ENCODE measurements at regions not wholly inside any gene's neighbourhood (a gene's known extent, or its start where the extent isn't known, plus 50 kb on each side); places are given as distances from the start of the nearest gene placed in this dataset.

DNA sequence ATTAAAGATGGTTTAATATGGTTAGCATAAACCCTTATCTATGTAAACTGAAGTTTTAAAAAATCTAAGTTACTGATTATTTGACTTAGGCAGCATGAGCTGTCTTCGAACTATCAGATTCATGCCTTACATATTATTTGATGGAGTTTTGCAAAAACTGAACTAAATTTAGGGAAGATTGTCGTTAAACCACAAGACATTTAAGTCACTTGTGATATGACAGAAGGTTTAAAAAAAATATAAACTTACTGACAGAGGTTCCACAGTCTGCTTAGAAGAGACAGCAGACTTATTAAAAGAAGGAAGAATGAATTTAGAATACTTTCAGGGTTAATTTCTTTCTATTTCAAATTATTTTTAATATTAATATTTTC lies 110.9 kb upstream of the FRY start:
- CTCF ChIA-PET, result interaction anchor here (0.6 to 2.0 kb wide), 3 partner anchors 11 to 24 kb away, joined by 3 to 9 read pairs (median 7); no protein-coding TSS in a partner anchor
- TF ChIP-seq, protein P1, sequence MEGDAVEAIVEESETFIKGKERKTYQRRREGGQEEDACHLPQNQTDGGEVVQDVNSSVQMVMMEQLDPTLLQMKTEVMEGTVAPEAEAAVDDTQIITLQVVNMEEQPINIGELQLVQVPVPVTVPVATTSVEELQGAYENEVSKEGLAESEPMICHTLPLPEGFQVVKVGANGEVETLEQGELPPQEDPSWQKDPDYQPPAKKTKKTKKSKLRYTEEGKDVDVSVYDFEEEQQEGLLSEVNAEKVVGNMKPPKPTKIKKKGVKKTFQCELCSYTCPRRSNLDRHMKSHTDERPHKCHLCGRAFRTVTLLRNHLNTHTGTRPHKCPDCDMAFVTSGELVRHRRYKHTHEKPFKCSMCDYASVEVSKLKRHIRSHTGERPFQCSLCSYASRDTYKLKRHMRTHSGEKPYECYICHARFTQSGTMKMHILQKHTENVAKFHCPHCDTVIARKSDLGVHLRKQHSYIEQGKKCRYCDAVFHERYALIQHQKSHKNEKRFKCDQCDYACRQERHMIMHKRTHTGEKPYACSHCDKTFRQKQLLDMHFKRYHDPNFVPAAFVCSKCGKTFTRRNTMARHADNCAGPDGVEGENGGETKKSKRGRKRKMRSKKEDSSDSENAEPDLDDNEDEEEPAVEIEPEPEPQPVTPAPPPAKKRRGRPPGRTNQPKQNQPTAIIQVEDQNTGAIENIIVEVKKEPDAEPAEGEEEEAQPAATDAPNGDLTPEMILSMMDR (IDR thresholded peaks at IDR 0.05; ENCODE audit: unreplicated experiment), result no peak
- H3K36me3 Mint-ChIP-seq (ENCODE audit: insufficient read depth, unreplicated experiment), result no peaks in the 10 kb centered on the region
- H3K27me3 Mint-ChIP-seq (ENCODE audit: insufficient read depth, unreplicated experiment), result no peaks in the 10 kb centered on the region
- no peaks in the 10 kb centered on the region for H3K4me1 Mint-ChIP-seq (ENCODE audit: insufficient read depth, unreplicated experiment)
- intact Hi-C loops (cut with micrococcal nuclease), result no loop called here
- H3K9me3 Mint-ChIP-seq (ENCODE audit: unreplicated experiment), result no peaks in the 10 kb centered on the region
- no peak overlapping the region for H3K27ac Mint-ChIP-seq (ENCODE audit: low read depth, unreplicated experiment)
- BruUV-seq (replicated peaks), result no TSS peak
- no peak for DNase-seq (ENCODE audit: unreplicated experiment)
- no peak overlapping the region for H3K4me3 Mint-ChIP-seq (ENCODE audit: unreplicated experiment)
- POLR2A ChIA-PET, result no interaction called here

DNA sequence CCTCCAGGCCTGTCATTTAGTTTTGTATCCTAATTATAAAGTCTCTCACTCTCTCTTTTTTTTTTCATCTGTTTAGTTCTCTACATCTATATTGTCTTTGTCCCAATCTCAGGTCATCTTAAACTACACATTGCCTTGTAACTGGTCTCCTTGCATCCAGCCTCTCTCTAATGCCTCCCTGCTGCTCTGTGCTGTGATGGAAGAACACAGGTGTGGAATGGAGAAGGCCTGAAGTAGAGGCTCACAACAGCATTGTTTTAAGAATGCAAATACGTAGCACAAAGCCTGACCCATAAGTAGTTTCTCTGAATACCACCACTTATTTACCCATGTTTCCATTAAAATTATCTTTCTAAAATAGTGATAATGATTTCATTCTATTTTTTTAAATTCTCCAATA lies 108.8 kb upstream of the FRY start:
- H3K4me1 Mint-ChIP-seq (ENCODE audit: insufficient read depth, unreplicated experiment), result no peaks in the 10 kb centered on the region
- ChIA-PET POLR2A (interaction anchor here (0.7 kb wide), 1 partner anchor 376 kb away, joined by 3 read pairs; no protein-coding TSS in a partner anchor), CTCF (interaction anchor here (0.6 to 2.0 kb wide), 2 partner anchors 13 to 97 kb away, joined by 3 to 9 read pairs; no protein-coding TSS in a partner anchor)
- H3K9me3 Mint-ChIP-seq (ENCODE audit: unreplicated experiment), result no peaks in the 10 kb centered on the region
- no peak for DNase-seq (ENCODE audit: unreplicated experiment)
- no peaks in the 10 kb centered on the region for H3K27me3 Mint-ChIP-seq (ENCODE audit: insufficient read depth, unreplicated experiment)
- intact Hi-C loops (cut with micrococcal nuclease), result no loop called here
- H3K4me3 Mint-ChIP-seq (ENCODE audit: unreplicated experiment), result no peak overlapping the region
- no peaks in the 10 kb centered on the region for H3K36me3 Mint-ChIP-seq (ENCODE audit: insufficient read depth, unreplicated experiment)
- no peak overlapping the region for H3K27ac Mint-ChIP-seq (ENCODE audit: low read depth, unreplicated experiment)
- BruUV-seq (replicated peaks), result no TSS peak
- TF ChIP-seq, protein P1 (IDR thresholded peaks at IDR 0.05; ENCODE audit: unreplicated experiment), result no peak

DNA sequence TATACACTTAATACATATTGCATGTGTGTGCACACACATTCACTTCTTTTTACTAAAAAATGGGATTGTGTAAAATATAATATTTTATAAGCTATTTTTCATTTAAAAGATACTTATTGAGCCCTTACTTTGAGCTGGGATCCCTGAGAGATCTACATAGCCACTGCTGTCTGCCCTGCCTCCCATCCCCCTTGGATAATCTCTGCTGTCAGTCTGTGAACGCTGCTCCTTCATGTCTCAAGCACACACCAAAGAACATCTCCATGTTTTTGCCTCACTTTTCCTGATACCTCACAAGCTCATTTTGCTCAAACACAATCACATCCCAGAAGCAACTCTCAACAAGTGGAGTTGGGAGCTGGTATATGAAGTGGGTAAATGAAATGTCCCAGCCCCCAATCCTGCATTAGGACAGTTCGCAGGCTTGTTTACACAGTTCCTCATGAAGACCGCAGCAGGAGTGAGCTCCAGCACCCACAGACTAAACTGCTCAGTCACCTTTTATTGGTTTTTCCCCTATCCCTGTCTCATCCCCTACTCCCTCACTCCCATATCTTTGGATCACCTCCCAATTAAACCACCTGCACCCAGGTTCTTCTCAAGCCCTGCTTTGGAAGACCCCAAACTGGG lies 108.3 kb upstream of the FRY start:
- intact Hi-C loops (cut with micrococcal nuclease), result no loop called here
- TF ChIP-seq, protein P1 (IDR thresholded peaks at IDR 0.05; ENCODE audit: unreplicated experiment), result no peak
- Mint-ChIP-seq H3K27ac (ENCODE audit: low read depth, unreplicated experiment) (no peak overlapping the region), H3K9me3 (ENCODE audit: unreplicated experiment) (no peaks in the 10 kb centered on the region), H3K4me1 (ENCODE audit: insufficient read depth, unreplicated experiment) (no peaks in the 10 kb centered on the region), H3K4me3 (ENCODE audit: unreplicated experiment) (no peak overlapping the region), H3K36me3 (ENCODE audit: insufficient read depth, unreplicated experiment) (no peaks in the 10 kb centered on the region), H3K27me3 (ENCODE audit: insufficient read depth, unreplicated experiment) (no peaks in the 10 kb centered on the region)
- CTCF ChIA-PET, result interaction anchor here (1.0 kb wide), 1 partner anchor 13 kb away, joined by 4 read pairs; no protein-coding TSS in a partner anchor
- BruUV-seq (replicated peaks), result no TSS peak
- POLR2A ChIA-PET, result interaction anchor here (0.7 kb wide), 1 partner anchor 376 kb away, joined by 3 read pairs; no protein-coding TSS in a partner anchor
- no peak for DNase-seq (ENCODE audit: unreplicated experiment)

DNA sequence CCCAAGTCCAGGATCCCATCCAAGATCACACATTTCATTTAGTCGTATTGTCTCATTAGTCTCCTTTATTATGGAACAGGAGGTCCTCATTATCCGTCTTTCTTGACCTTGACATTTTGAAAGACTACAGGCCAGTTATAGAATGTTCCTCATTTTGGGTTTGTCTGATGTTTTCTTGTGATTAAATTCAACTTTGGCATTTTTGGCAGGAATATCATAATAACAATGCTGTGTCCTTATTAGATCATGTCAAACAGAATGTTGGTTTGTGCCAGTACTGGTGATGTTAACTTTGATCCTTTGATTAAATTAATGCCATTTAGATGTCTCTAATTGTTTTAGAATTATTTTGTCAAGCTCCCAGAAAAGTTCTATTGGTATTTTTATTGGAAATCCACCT lies 106.5 kb upstream of the FRY start:
- intact Hi-C loops (cut with micrococcal nuclease), result no loop called here
- no TSS peak for BruUV-seq (replicated peaks)
- Mint-ChIP-seq H3K4me1 (ENCODE audit: insufficient read depth, unreplicated experiment) (no peaks in the 10 kb centered on the region), H3K27ac (ENCODE audit: low read depth, unreplicated experiment) (no peak overlapping the region), H3K4me3 (ENCODE audit: unreplicated experiment) (no peak overlapping the region), H3K27me3 (ENCODE audit: insufficient read depth, unreplicated experiment) (no peaks in the 10 kb centered on the region), H3K9me3 (ENCODE audit: unreplicated experiment) (no peaks in the 10 kb centered on the region), H3K36me3 (ENCODE audit: insufficient read depth, unreplicated experiment) (no peaks in the 10 kb centered on the region)
- CTCF ChIA-PET, result no interaction called here
- POLR2A ChIA-PET, result no interaction called here
- DNase-seq (ENCODE audit: unreplicated experiment), result no peak
- TF ChIP-seq, protein P1 (IDR thresholded peaks at IDR 0.05; ENCODE audit: unreplicated experiment), result no peak
